ENCODE measurements at regions not wholly inside any gene's neighbourhood (a gene's known extent, or its start where the extent isn't known, plus 50 kb on each side); places are given as distances from the start of the nearest gene placed in this dataset.

DNA sequence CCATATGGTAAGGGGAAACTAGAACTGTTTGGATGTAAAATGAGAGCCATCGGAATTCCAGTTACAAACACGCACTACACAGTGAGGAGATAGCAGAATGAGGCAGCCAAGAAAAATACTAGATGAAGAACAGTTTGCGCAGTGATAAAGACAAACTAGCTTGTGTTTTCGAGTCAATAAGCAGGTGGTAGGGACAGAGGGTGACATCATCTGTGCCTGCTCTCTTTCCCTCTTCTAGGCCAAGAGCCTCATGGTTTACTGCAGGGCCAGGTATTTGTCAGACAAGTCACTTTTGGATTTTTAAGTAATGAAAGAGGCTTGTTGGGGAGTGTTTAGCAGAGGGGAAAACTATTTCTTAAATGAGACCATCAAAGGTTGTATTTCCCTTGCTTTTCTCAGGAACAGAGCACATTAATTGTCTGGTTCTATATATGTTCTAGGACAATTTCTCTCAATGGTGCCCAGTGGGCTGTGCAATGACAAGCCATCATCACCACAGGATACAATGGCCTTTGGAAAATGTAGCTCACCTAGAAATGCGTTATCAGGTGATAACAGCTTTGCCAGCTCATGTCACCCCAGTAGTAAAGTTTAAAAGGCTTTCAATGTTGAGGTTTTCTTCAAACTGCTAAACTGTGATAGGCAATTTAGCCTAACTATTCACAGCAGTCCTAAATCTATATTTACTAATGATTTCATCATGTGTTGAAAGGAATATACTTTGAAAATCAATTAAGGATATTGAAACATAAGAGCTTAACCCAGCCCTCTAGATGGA, 1210.3 kb upstream of the ZEB2 start:
- 81% methylated on average over 5 of the region's 5 CpGs for WGBS
- H3K27ac ChIP-seq (ENCODE audit: low read depth), result no peak overlapping the region
- H3K36me3 ChIP-seq (ENCODE audit: insufficient read depth), result no peaks in the 10 kb centered on the region

DNA sequence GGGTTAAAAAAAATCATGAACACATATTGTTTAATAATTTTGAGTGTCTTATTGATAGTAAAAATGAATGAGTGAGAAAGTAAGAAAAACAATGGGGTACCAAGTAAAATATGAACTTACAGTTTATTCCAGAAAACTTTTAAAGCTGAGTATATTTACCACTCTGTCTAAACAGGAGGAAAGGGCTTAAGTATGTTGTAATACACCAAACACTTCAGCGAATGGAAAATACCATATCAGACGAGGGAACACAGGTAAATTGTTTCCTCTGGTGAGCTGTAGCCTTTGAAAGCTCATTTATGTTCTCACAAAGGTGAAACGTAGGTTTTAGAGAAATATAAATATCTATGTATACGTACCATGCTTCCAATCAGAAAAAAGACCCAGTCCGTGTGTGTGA, 1209.6 kb upstream of the ZEB2 start:
- Histone ChIP-seq H3K27ac (ENCODE audit: low read depth) (no peak overlapping the region), H3K4me3 (ENCODE audit: low read depth, low read length) (no peak overlapping the region), H3K36me3 (ENCODE audit: insufficient read depth) (no peaks in the 10 kb centered on the region), H3K4me1 (ENCODE audit: insufficient read depth) (no peaks in the 10 kb centered on the region)
- 73% methylated on average over 5 of the region's 5 CpGs for WGBS
- no peak for DNase-seq (ENCODE audit: extremely low spot score)

More for the DNA sequence above, 1210.3 kb upstream of the ZEB2 start:
- Histone ChIP-seq H3K4me3 (ENCODE audit: low read depth, low read length) (no peak overlapping the region), H3K4me1 (ENCODE audit: insufficient read depth) (no peaks in the 10 kb centered on the region)
- no peak for DNase-seq (ENCODE audit: extremely low spot score)

DNA sequence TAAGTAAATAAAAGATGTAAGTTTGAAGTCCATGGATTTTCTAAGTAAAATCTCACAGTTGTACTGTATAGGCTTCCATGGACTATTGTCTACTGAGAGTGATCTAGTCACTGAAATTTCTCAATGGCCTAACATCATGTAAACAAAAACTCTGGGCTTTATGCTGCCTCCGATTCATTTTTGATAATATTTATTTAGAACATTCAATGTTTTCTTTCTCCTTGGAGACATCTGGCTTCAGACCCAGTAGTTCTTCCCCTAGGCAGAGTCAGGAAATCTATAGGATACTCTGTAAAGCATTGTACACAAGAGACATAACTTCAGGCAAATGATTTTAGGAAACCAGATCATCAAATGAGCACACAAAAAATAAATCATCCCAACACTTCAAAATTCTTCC, 1208.6 kb upstream of the ZEB2 start:
- Histone ChIP-seq H3K36me3 (ENCODE audit: insufficient read depth) (no peaks in the 10 kb centered on the region), H3K27ac (ENCODE audit: low read depth) (no peak overlapping the region), H3K4me1 (ENCODE audit: insufficient read depth) (no peaks in the 10 kb centered on the region), H3K4me3 (ENCODE audit: low read depth, low read length) (no peak overlapping the region)
- WGBS, result 20% methylated on average over 1 of the region's 1 CpG
- DNase-seq (ENCODE audit: extremely low spot score), result no peak

DNA sequence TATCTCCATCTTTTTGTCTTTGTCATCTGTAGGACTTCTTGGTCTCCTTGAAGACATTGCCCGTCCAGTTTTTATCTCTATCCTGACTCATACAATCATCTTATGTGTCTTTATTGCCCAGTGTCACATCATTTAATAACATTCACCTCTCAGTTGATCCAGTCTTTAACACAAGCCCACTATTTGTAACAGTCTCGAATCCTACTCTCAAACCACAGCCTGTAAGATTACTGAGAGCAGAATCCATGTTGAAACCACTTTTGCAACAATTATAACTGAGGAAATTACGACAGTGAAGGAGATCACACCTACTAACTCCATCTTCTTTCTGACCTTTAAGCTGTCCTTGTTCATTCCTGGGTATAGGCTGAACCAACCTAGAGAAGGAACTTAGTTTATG, 1206.0 kb upstream of the ZEB2 start:
- Histone ChIP-seq H3K27ac (ENCODE audit: low read depth) (no peak overlapping the region), H3K4me3 (ENCODE audit: low read depth, low read length) (no peak overlapping the region), H3K4me1 (ENCODE audit: insufficient read depth) (no peaks in the 10 kb centered on the region), H3K36me3 (ENCODE audit: insufficient read depth) (no peaks in the 10 kb centered on the region)
- 90% methylated on average over 3 of the region's 3 CpGs for WGBS
- no peak for DNase-seq (ENCODE audit: extremely low spot score)

DNA sequence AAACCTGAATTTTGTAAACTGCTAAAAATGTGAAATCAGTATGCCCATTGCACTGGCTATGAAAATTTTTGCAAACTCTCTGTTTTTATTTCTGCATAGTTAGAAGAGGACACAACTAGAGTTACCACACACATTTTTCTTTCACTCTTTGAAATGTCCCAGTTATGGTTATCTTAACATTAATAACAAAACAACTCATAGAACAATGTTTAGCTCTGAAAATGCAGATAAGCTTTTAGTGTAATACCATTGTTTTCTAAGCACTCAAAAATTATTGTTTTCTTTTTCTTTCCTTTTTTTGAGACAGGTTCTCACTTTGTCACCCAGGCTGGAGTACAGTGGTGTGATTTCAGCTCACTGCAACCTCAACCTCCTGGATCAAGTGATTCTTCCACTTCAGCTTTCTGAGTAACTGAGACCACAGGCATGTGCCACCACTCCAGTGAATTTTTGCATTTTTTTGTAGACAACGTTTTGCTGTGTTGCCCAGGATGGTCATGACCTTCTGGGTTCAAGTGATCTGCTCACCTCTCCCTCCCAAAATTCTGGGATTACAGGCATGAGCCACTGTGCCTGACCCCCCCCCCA, 1204.5 kb upstream of the ZEB2 start:
- Histone ChIP-seq H3K4me3 (ENCODE audit: low read depth, low read length) (no peak overlapping the region), H3K27ac (ENCODE audit: low read depth) (no peak overlapping the region), H3K36me3 (ENCODE audit: insufficient read depth) (no peaks in the 10 kb centered on the region), H3K4me1 (ENCODE audit: insufficient read depth) (no peaks in the 10 kb centered on the region)
- 64% methylated on average over 1 of the region's 1 CpG for WGBS
- no peak for DNase-seq (ENCODE audit: extremely low spot score)

DNA sequence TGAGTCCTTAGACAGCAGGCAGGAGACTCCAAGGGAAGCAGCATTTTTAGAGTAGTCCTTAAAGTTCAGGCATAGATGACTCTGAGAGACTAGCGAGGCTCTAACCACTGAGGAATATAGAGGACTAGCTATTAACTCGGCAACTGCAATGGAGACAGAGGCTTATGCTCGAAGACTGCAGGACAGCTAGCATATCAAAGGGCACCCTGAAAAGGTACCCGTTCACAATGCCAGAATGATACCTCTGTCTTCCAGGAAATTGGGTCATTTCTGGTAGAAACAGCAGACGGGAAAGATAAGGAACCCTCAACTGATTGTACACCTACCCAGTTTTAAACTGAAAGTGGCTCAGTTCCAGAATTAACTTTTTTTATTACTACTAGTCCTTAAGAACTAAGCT, 1204.0 kb upstream of the ZEB2 start:
- H3K4me1 ChIP-seq (ENCODE audit: insufficient read depth), result no peaks in the 10 kb centered on the region
- no peaks in the 10 kb centered on the region for H3K36me3 ChIP-seq (ENCODE audit: insufficient read depth)
- no peak overlapping the region for H3K27ac ChIP-seq (ENCODE audit: low read depth)
- 85% methylated on average over 5 of the region's 5 CpGs for WGBS
- H3K4me3 ChIP-seq (ENCODE audit: low read depth, low read length), result no peak overlapping the region
- no peak for DNase-seq (ENCODE audit: extremely low spot score)

DNA sequence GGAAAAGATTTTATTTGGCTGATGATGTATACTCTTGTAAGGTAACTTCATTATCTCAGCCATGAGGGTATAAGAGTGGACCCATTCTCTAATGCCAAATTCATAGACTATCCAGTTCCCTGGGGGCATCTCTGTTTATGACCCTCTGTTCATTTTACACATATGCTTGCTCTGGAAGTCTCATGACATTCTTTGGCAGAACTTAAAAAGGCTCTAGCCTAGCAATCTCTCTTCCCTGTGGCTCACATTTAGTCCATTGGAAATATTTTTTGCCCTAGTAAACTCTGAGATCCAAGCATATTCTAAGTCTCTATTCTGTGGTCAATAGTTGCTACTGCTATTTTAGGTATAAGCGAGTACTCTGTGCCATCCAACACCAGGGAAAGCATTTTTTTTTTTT, 1201.8 kb upstream of the ZEB2 start:
- WGBS, result 95% methylated on average over 1 of the region's 1 CpG
- Histone ChIP-seq H3K4me3 (ENCODE audit: low read depth, low read length) (no peak overlapping the region), H3K4me1 (ENCODE audit: insufficient read depth) (no peaks in the 10 kb centered on the region), H3K27ac (ENCODE audit: low read depth) (no peak overlapping the region), H3K36me3 (ENCODE audit: insufficient read depth) (no peaks in the 10 kb centered on the region)
- DNase-seq (ENCODE audit: extremely low spot score), result no peak

DNA sequence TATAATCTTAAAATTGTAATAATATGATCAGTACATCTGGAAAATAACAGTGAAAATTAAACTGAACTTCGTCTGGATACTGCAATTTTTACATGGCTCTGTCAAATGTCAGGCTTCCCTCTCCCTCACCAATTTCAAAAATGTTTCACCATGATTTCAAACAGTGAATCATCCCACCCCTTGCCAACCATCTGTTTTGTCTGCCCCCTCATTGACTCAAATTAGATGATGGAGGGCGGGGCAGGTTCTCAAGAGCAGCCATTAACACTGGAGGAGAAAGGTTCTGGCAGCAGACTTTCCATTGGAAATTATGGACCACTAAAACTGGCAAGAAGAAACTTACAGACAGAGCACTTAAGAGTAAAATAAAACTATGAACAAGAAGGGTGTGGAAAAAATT, 1195.7 kb upstream of the ZEB2 start:
- DNase-seq (ENCODE audit: extremely low spot score), result no peak
- no peak overlapping the region for H3K4me3 ChIP-seq (ENCODE audit: low read depth, low read length)
- no peaks in the 10 kb centered on the region for H3K4me1 ChIP-seq (ENCODE audit: insufficient read depth)
- WGBS, result 91% methylated on average over 2 of the region's 2 CpGs
- no peaks in the 10 kb centered on the region for H3K36me3 ChIP-seq (ENCODE audit: insufficient read depth)
- no peak overlapping the region for H3K27ac ChIP-seq (ENCODE audit: low read depth)

DNA sequence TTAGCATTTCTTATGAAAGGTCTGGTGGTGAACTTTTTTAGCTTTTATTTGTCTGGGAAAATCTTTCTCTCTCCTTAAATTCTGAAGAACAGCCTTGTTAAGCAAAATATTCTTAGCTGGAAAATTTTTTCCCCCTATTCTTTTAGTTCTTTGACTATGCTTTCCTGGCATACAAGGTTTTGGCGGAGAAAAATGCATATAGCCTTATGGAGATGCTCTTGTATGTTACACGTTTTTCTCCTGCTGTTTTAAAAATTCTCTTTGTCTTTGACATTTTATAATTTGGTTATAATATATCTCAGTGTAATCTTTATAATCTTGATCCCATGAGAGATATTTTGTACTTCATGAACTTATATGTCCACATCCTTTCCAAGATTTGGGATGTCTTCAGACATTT, 1190.4 kb upstream of the ZEB2 start:
- DNase-seq (ENCODE audit: extremely low spot score), result no peak
- Histone ChIP-seq H3K4me1 (ENCODE audit: insufficient read depth) (no peaks in the 10 kb centered on the region), H3K27ac (ENCODE audit: low read depth) (no peak overlapping the region), H3K36me3 (ENCODE audit: insufficient read depth) (no peaks in the 10 kb centered on the region), H3K4me3 (ENCODE audit: low read depth, low read length) (no peak overlapping the region)
- 90% methylated on average over 2 of the region's 2 CpGs for WGBS

DNA sequence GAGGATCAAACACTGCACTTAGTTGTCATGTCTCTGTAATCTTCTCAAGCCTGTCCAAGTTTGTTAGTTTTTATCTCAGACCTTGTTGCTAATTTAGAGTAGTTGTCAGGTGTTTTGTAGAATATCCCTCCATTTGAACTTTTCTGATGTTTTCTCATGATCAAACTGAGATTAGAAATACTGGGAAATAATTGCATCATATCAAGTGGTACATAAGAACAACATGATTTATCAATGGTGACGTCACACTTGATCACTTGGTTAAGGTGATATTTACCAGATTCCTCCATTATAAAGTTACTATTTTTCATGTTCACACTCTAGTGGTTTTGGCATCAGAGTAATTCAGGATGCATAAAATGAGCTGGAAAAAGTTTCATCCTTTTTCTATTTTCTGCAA, 1182.4 kb upstream of the ZEB2 start:
- no peak overlapping the region for H3K27ac ChIP-seq (ENCODE audit: low read depth)
- H3K4me3 ChIP-seq (ENCODE audit: low read depth, low read length), result no peak overlapping the region
- no peaks in the 10 kb centered on the region for H3K4me1 ChIP-seq (ENCODE audit: insufficient read depth)
- no peaks in the 10 kb centered on the region for H3K36me3 ChIP-seq (ENCODE audit: insufficient read depth)
- DNase-seq (ENCODE audit: extremely low spot score), result no peak
- 79% methylated on average over 1 of the region's 1 CpG for WGBS

DNA sequence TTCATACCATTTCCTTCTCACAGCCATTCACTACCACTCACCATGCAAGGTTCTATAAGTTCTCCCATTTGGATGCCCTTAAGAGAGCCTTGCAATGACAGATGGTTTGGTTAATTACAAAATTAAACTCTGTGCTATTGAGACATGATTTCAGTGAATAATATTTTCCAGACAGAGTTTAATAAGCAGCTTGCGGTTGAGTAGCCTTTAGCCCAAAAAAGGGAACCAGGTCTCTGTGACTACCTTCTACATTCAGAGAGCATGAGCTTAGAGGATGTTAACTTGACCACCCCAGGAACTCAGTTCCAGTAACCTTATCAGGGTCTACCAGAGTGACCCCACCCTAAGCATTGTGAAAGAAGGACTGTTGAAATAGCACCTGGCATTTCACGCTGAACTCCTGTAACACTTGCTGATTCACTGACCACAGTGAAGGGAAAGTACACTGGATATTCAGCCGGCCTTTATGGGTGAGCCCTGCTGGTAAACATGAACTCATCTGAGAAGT, 1173.1 kb upstream of the ZEB2 start:
- Histone ChIP-seq H3K4me3 (ENCODE audit: low read depth, low read length) (no peak overlapping the region), H3K4me1 (ENCODE audit: insufficient read depth) (no peaks in the 10 kb centered on the region), H3K27ac (ENCODE audit: low read depth) (no peak overlapping the region), H3K36me3 (ENCODE audit: insufficient read depth) (no peaks in the 10 kb centered on the region)
- no peak for DNase-seq (ENCODE audit: extremely low spot score)
- WGBS, result 76% methylated on average over 3 of the region's 3 CpGs

DNA sequence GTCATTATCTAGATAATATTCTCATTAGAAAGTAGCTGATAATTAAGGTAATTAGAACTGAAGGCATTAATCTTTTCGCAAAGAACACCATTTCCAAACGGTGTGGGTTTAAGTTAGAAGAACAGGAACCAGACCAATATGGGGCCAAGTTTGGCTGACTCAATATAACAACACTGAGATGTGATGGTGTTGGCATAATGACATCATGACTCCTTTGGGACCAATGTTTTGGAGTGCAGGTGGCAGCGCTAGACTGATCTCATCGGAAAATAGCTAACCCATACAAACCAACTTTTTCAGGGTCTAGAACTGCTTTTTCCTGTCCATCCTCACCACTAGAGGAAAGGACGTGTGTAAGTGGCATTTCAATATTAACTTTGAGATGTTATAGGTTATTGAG, 1171.7 kb upstream of the ZEB2 start:
- no peak for DNase-seq (ENCODE audit: extremely low spot score)
- WGBS, result 94% methylated on average over 5 of the region's 5 CpGs
- H3K4me1 ChIP-seq (ENCODE audit: insufficient read depth), result no peaks in the 10 kb centered on the region
- no peak overlapping the region for H3K4me3 ChIP-seq (ENCODE audit: low read depth, low read length)
- no peak overlapping the region for H3K27ac ChIP-seq (ENCODE audit: low read depth)
- H3K36me3 ChIP-seq (ENCODE audit: insufficient read depth), result no peaks in the 10 kb centered on the region

DNA sequence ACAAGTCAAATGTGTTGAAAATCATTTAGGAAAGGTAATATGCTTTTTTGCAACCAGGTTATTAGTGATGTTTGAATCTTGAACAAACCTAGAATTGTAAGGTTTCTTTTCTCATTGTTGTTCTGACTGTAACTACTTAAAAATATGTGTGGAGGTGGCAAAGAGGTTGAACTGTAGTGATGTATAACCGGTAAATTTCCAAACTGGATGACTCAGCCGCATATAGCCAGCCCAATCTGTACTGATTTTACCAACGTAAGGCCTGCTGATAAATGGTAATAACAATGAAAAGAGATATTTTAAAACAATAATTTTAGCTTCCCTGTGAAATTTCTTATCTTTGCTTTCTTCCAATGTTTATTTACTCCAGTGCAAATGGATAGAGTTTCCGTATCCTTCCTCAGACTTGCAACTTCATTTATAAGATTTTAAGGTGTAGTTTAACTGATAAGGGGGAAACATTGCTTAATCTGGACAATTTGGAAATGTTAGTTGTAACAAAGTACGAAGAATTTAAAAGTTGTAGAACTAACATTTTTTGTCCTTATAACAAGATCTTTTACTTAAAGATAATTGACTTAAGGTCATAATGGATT, 1170.4 kb upstream of the ZEB2 start:
- H3K4me3 ChIP-seq (ENCODE audit: low read depth, low read length), result no peak overlapping the region
- no peak for DNase-seq (ENCODE audit: extremely low spot score)
- no peak overlapping the region for H3K27ac ChIP-seq (ENCODE audit: low read depth)
- 91% methylated on average over 5 of the region's 5 CpGs for WGBS
- no peaks in the 10 kb centered on the region for H3K36me3 ChIP-seq (ENCODE audit: insufficient read depth)
- H3K4me1 ChIP-seq (ENCODE audit: insufficient read depth), result no peaks in the 10 kb centered on the region

DNA sequence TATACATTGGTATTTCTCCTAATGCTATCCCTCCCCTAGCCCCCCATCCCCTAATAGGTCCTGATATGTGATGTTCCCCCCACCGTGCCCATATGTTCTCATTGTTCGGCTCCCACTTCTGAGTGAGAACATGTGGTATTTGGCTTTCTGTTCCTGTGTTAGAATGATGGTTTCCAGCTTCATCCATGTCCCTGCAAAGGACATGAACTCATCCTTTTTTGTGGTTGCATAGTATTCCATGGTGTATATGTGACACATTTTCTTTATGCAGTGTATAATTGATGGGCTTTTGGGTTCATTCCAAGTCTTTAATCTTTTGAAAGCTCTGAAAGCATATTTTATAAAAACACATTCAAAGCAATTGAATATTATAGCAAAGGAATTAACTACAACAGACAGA, 1169.4 kb upstream of the ZEB2 start:
- no peak for DNase-seq (ENCODE audit: extremely low spot score)
- 97% methylated on average over 2 of the region's 2 CpGs for WGBS
- Histone ChIP-seq H3K27ac (ENCODE audit: low read depth) (no peak overlapping the region), H3K4me3 (ENCODE audit: low read depth, low read length) (no peak overlapping the region), H3K4me1 (ENCODE audit: insufficient read depth) (no peaks in the 10 kb centered on the region), H3K36me3 (ENCODE audit: insufficient read depth) (no peaks in the 10 kb centered on the region)
